ENCODE measurements at regions not wholly inside any gene's neighbourhood (a gene's known extent, or its start where the extent isn't known, plus 50 kb on each side); places are given as distances from the start of the nearest gene placed in this dataset.
"Not testable (repeated sequence)": the region's sequence is repeated elsewhere in the genome, so short reads cannot be mapped to it uniquely, and the experiment has no call there.

- DNase-seq = no peak
Observed at GRCh38 chr6:6414931-6415330, 94.5 kb upstream of the F13A1 start.

GRCh38 chr6:6417475-6417874 lies 97.0 kb upstream of the F13A1 start:
- DNase-seq = no peak

- DNase-seq = no peak
Observed at GRCh38 chr6:6418421-6418820, 98.0 kb upstream of the F13A1 start.

GRCh38 chr6:6420107-6420506 lies 99.6 kb upstream of the F13A1 start:
- DNase-seq = no peak

GRCh38 chr6:6434151-6434550 lies 113.7 kb upstream of the F13A1 start:
- no peak for DNase-seq

- no peak for DNase-seq
Observed at GRCh38 chr6:6434723-6435122, 114.3 kb upstream of the F13A1 start.

- no peak for DNase-seq
Observed at GRCh38 chr6:6436366-6436765, 115.9 kb upstream of the F13A1 start.

GRCh38 chr6:6436946-6437345 lies 116.5 kb upstream of the F13A1 start:
- no peak for DNase-seq

- no peak for DNase-seq
Observed at GRCh38 chr6:6438286-6438685, 117.8 kb upstream of the F13A1 start.

- no peak for DNase-seq
Observed at GRCh38 chr6:6439778-6440177, 119.3 kb upstream of the F13A1 start.

GRCh38 chr6:6452002-6452401 lies 131.5 kb upstream of the F13A1 start:
- no peak for DNase-seq

GRCh38 chr6:6453186-6453585 lies 132.7 kb upstream of the F13A1 start:
- no peak for DNase-seq

GRCh38 chr6:6455272-6455671 lies 133.2 kb upstream of the LY86 start:
- no peak for DNase-seq

- no peak for DNase-seq
Observed at GRCh38 chr6:6458172-6458571, 130.3 kb upstream of the LY86 start.

GRCh38 chr6:6459963-6460362 lies 128.6 kb upstream of the LY86 start:
- DNase-seq = not testable (repeated sequence)

GRCh38 chr6:6460416-6460815 lies 128.1 kb upstream of the LY86 start:
- no peak for DNase-seq

GRCh38 chr6:6461138-6461537 lies 127.4 kb upstream of the LY86 start:
- DNase-seq = no peak

- DNase-seq = peak; percentile 6
Observed at GRCh38 chr6:6466967-6467761, 121.4 kb upstream of the LY86 start.

- DNase-seq = no peak
Observed at GRCh38 chr6:6469074-6469473, 119.4 kb upstream of the LY86 start.

- DNase-seq = no peak
Observed at GRCh38 chr6:6470123-6470522, 118.4 kb upstream of the LY86 start.

- DNase-seq = no peak
Observed at GRCh38 chr6:6471276-6471675, 117.2 kb upstream of the LY86 start.

GRCh38 chr6:6474170-6474920 lies 114.2 kb upstream of the LY86 start:
- no peak for DNase-seq

GRCh38 chr6:6479785-6480184 lies 108.7 kb upstream of the LY86 start:
- DNase-seq = no peak

- no peak for DNase-seq
Observed at GRCh38 chr6:6482256-6482655, 106.3 kb upstream of the LY86 start.

GRCh38 chr6:6483168-6483567 lies 105.4 kb upstream of the LY86 start:
- no peak for DNase-seq

All from EL (cell line).